ENCODE measurements at regions not wholly inside any gene's neighbourhood (a gene's known extent, or its start where the extent isn't known, plus 50 kb on each side); places are given as distances from the start of the nearest gene placed in this dataset.

GRCh38 chr6:88459189-88459588, 293.0 kb upstream of the CNR1 start:
- no peaks in the 10 kb centered on the region for H3K4me1 ChIP-seq
- WGBS, 2 donors = 94 to 97% methylated on average over 1 of the region's 1 CpG
- no peak overlapping the region for H3K4me3 ChIP-seq
- TF ChIP-seq POLR2AphosphoS5 (IDR thresholded peaks at IDR 0.05) (no peak), CTCF (IDR thresholded peaks at IDR 0.05) (no peak), POLR2A (IDR thresholded peaks at IDR 0.05) (no peak), EP300 (IDR thresholded peaks at IDR 0.05) (no peak)
- no peaks in the 10 kb centered on the region for H3K36me3 ChIP-seq
- no peaks in the 10 kb centered on the region for H3K9me3 ChIP-seq
- H3K27ac ChIP-seq = no peak overlapping the region
- H3K27me3 ChIP-seq = no peaks in the 10 kb centered on the region
- DNase-seq (no peak), ATAC-seq (ENCODE audit: low FRiP score in 2 of 2) (no peak)

- no peak for ATAC-seq (ENCODE audit: low FRiP score in 2 of 2)
- no peaks in the 10 kb centered on the region for H3K9me3 ChIP-seq
- H3K36me3 ChIP-seq = no peaks in the 10 kb centered on the region
- H3K4me3 ChIP-seq = no peak overlapping the region
- TF ChIP-seq POLR2A (IDR thresholded peaks at IDR 0.05) (no peak), CTCF (IDR thresholded peaks at IDR 0.05) (no peak), EP300 (IDR thresholded peaks at IDR 0.05) (no peak), POLR2AphosphoS5 (IDR thresholded peaks at IDR 0.05) (no peak)
- WGBS, 2 donors = 80 to 87% methylated on average over 3 of the region's 3 CpGs
- H3K27me3 ChIP-seq = no peaks in the 10 kb centered on the region
- DNase-seq = no peak
- H3K27ac ChIP-seq = no peak overlapping the region
- H3K4me1 ChIP-seq = no peaks in the 10 kb centered on the region
These were observed 292.5 kb upstream of the CNR1 start for GRCh38 chr6:88458662-88459061.

GRCh38 chr6:88456221-88456859, 290.2 kb upstream of the CNR1 start:
- no peaks in the 10 kb centered on the region for H3K4me1 ChIP-seq
- no peaks in the 10 kb centered on the region for H3K27me3 ChIP-seq
- TF ChIP-seq CTCF (IDR thresholded peaks at IDR 0.05) (no peak), POLR2A (IDR thresholded peaks at IDR 0.05) (no peak), EP300 (IDR thresholded peaks at IDR 0.05) (no peak), POLR2AphosphoS5 (IDR thresholded peaks at IDR 0.05) (no peak)
- no peak overlapping the region for H3K4me3 ChIP-seq
- no peaks in the 10 kb centered on the region for H3K9me3 ChIP-seq
- 72 to 86% methylated on average over 1 of the region's 1 CpG for WGBS, 2 donors
- H3K36me3 ChIP-seq = no peaks in the 10 kb centered on the region
- no peak for ATAC-seq (ENCODE audit: low FRiP score in 2 of 2)
- H3K27ac ChIP-seq = no peak overlapping the region
- no peak for DNase-seq

GRCh38 chr6:88455317-88455716, 289.2 kb upstream of the CNR1 start:
- no peak overlapping the region for H3K27ac ChIP-seq
- H3K27me3 ChIP-seq = no peaks in the 10 kb centered on the region
- no peak for ATAC-seq (ENCODE audit: low FRiP score in 2 of 2)
- no peak overlapping the region for H3K4me3 ChIP-seq
- TF ChIP-seq CTCF (IDR thresholded peaks at IDR 0.05) (no peak), POLR2A (IDR thresholded peaks at IDR 0.05) (no peak), EP300 (IDR thresholded peaks at IDR 0.05) (no peak)
- WGBS, 2 donors = 68 to 80% methylated on average over 3 of the region's 3 CpGs
- no peak for DNase-seq
- H3K36me3 ChIP-seq = no peaks in the 10 kb centered on the region
- no peaks in the 10 kb centered on the region for H3K4me1 ChIP-seq
- no peaks in the 10 kb centered on the region for H3K9me3 ChIP-seq

GRCh38 chr6:88454658-88455057, 288.5 kb upstream of the CNR1 start:
- no peak for DNase-seq
- 79 to 81% methylated on average over 2 of the region's 2 CpGs for WGBS, 2 donors

More at GRCh38 chr6:88454658-88455057, 288.5 kb upstream of the CNR1 start:
- H3K9me3 ChIP-seq = no peaks in the 10 kb centered on the region
- no peaks in the 10 kb centered on the region for H3K36me3 ChIP-seq
- H3K27ac ChIP-seq = no peak overlapping the region
- TF ChIP-seq POLR2A (IDR thresholded peaks at IDR 0.05) (no peak), CTCF (IDR thresholded peaks at IDR 0.05) (no peak), EP300 (IDR thresholded peaks at IDR 0.05) (no peak), POLR2AphosphoS5 (IDR thresholded peaks at IDR 0.05) (no peak)
- H3K27me3 ChIP-seq = no peaks in the 10 kb centered on the region
- ATAC-seq (ENCODE audit: low FRiP score in 2 of 2) = no peak
- H3K4me1 ChIP-seq = no peaks in the 10 kb centered on the region
- no peak overlapping the region for H3K4me3 ChIP-seq

Measured in upper lobe of left lung (tissue), 6 donors.